Ishikawa (cell line): ENCODE measurements at regions not wholly inside any gene's neighbourhood (a gene's known extent, or its start where the extent isn't known, plus 50 kb on each side); places are given as distances from the start of the nearest gene placed in this dataset.

Source experiments
- CEBPB ChIP-seq: IDR thresholded peaks from 2 replicates; pipeline ENCODE4 v1.6.1; 2012
- CREB1 ChIP-seq: IDR thresholded peaks from 2 replicates; pipeline ENCODE4 v1.6.1; 2012; ENCODE audit warnings: low read depth
- EGR1 ChIP-seq: IDR thresholded peaks from 2 replicates; pipeline ENCODE4 v1.6.1; 2012
- EP300 ChIP-seq: IDR thresholded peaks from 2 replicates; pipeline ENCODE4 v1.6.1; 2012; ENCODE audit warnings: borderline replicate concordance
- FOXM1 ChIP-seq: IDR thresholded peaks from 2 replicates; pipeline ENCODE4 v1.6.1; 2012; ENCODE audit warnings: low read depth, borderline replicate concordance
- MAX ChIP-seq: IDR thresholded peaks from 2 replicates; pipeline ENCODE4 v1.6.1; 2012
- NFIC ChIP-seq: IDR thresholded peaks from 2 replicates; pipeline ENCODE4 v1.6.1; 2012
- RAD21 ChIP-seq: IDR thresholded peaks from 2 replicates; pipeline ENCODE4 v1.6.1; 2012; ENCODE audit warnings: low read depth
- REST ChIP-seq: IDR thresholded peaks from 2 replicates; pipeline ENCODE4 v1.6.1; 2012; ENCODE audit warnings: low read depth, mild to moderate bottlenecking
- TAF1 ChIP-seq: IDR thresholded peaks from 2 replicates; pipeline ENCODE4 v1.6.1; 2012; ENCODE audit warnings: low read depth, mild to moderate bottlenecking
- TCF12 ChIP-seq: IDR thresholded peaks from 2 replicates; pipeline ENCODE4 v1.6.1; 2012; ENCODE audit warnings: low read depth
- TEAD4 ChIP-seq: IDR thresholded peaks from 2 replicates; pipeline ENCODE4 v1.6.1; 2012
- YY1 ChIP-seq: IDR thresholded peaks from 2 replicates; pipeline ENCODE4 v1.6.1; 2012; ENCODE audit warnings: low read depth
- ZBTB7A ChIP-seq: IDR thresholded peaks from 2 replicates; pipeline ENCODE4 v1.6.1; 2012; ENCODE audit warnings: low read depth
- TF ChIP-seq, protein P1 (sequence below): IDR thresholded peaks from 2 replicates; pipeline ENCODE4 v1.6.1; 2012

DNA sequence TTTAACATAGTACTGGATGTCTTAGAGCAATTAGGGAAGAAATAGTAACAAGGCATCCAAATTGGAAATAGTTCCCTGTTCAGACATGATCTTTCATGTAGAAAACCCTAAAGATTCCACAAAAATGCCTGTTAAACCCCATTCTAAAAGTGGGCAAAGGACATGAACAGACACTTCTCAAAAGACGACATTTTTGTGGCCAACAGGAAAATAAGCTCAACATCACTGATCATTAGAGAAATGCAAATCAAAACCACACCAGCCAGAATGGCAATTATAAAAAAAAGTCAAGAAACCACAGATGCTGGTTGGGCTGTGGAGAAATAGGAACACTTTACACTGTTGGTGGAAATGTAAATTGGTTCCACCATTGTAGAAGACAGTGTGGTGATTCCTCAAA is 109.9 kb upstream of the MOCS1 start:
- TF ChIP-seq EP300 = no peak
- TF ChIP-seq, protein P1, sequence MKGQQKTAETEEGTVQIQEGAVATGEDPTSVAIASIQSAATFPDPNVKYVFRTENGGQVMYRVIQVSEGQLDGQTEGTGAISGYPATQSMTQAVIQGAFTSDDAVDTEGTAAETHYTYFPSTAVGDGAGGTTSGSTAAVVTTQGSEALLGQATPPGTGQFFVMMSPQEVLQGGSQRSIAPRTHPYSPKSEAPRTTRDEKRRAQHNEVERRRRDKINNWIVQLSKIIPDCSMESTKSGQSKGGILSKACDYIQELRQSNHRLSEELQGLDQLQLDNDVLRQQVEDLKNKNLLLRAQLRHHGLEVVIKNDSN = no peak
- TF ChIP-seq FOXM1 = no peak
- TF ChIP-seq TAF1 = no peak
- TF ChIP-seq REST = no peak
- TF ChIP-seq EGR1 = no peak
- no peak for TF ChIP-seq CEBPB
- no peak for TF ChIP-seq TEAD4
- TF ChIP-seq YY1 = no peak
- no peak for TF ChIP-seq MAX

DNA sequence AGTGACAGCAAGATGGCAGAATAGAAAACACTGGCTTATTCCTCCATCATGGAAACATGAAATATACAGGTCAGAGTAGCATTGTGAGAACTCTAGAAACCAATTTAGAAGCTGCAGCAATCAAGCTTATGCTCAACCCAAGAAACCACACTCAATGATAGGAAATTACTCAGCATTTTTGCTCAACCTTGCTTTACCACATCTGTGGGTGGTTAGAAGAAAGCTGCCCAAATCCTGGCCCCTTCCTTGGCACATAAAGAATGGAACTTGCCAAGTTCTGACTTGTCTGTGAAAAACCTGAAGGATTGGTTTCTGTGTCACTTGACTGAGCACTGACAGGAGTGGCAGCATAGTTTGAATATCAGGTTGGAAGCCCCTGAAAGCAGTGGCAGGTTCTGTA is 108.0 kb upstream of the MOCS1 start:
- TF ChIP-seq, protein P1 = no peak
- TF ChIP-seq EGR1 (no peak), ZBTB7A (no peak), REST (no peak), MAX (no peak), CEBPB (no peak), YY1 (no peak), RAD21 (no peak), NFIC (no peak), EP300 (no peak), TAF1 (no peak), TEAD4 (no peak), FOXM1 (no peak), TCF12 (no peak), CREB1 (no peak)

DNA sequence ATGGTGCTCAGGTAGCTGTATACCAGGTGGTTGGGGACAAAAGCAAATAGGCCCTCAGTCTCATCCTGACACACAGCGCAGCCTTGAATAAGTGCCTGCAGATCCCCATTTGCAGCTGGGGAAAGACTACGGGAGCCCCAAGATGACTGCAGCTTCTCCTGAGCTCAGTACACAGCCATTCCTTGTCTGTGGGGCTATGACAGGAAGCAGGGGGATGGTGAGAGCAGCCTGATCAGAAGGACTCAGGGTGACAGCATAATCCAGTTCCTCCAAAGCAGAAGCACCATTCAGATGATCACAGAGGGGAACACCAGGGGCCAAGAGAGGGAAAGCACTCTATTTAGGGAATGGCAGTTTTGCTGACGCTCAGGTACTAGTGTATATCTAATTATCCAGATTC is 104.8 kb upstream of the MOCS1 start:
- TF ChIP-seq TEAD4 (no peak), TCF12 (no peak), REST (no peak), NFIC (no peak), FOXM1 (no peak), MAX (no peak), EGR1 (no peak), YY1 (no peak), EP300 (no peak), CEBPB (no peak), ZBTB7A (no peak), TAF1 (no peak), CREB1 (no peak), RAD21 (no peak)
- TF ChIP-seq, protein P1 = no peak

- no peak for TF ChIP-seq CREB1
- no peak for TF ChIP-seq TEAD4
- no peak for TF ChIP-seq FOXM1
- no peak for TF ChIP-seq REST
- TF ChIP-seq, protein P1 = no peak
- TF ChIP-seq ZBTB7A = no peak
- no peak for TF ChIP-seq EP300
- TF ChIP-seq TAF1 = no peak
- TF ChIP-seq TCF12 = no peak
- TF ChIP-seq EGR1 = no peak
These were observed 104.4 kb upstream of the MOCS1 start for GRCh38 chr6:40038626-40039025.
